H9 (cell line): ENCODE measurements at regions not wholly inside any gene's neighbourhood (a gene's known extent, or its start where the extent isn't known, plus 50 kb on each side); places are given as distances from the start of the nearest gene placed in this dataset.

Experiments
- DNase-seq: peaks from one replicate; pipeline ENCODE4 v3.0.0-alpha.2; 2017
- H2AFZ ChIP-seq: one replicate; pipeline ENCODE4 v1.6.1; 2013; ENCODE audit warnings: mild to moderate bottlenecking, low read length, control low read depth, moderate library complexity
- H2AK5ac ChIP-seq: 2 replicates; pipeline ENCODE4 v1.6.1; 2013; ENCODE audit warnings: low read length, control low read depth, mixed read lengths; ENCODE audit not compliant: insufficient read length
- H2BK120ac ChIP-seq: one replicate; pipeline ENCODE4 v1.6.1; 2013; ENCODE audit warnings: low read depth, mild to moderate bottlenecking, low read length, control low read depth, inconsistent platforms; ENCODE audit not compliant: poor library complexity, severe bottlenecking
- H2BK12ac ChIP-seq: 2 replicates; pipeline ENCODE4 v1.6.1; 2013; ENCODE audit warnings: low read length, control low read depth, mixed read lengths, low read depth; ENCODE audit not compliant: insufficient read length
- H2BK15ac ChIP-seq: 2 replicates; pipeline ENCODE4 v1.6.1; 2013; ENCODE audit warnings: low read depth, low read length, control low read depth
- H2BK20ac ChIP-seq: one replicate; pipeline ENCODE4 v1.6.1; 2013; ENCODE audit warnings: low read depth, mild to moderate bottlenecking, low read length, control low read depth, inconsistent platforms; ENCODE audit not compliant: poor library complexity, severe bottlenecking
- H2BK5ac ChIP-seq: 2 replicates; pipeline ENCODE4 v1.6.1; 2013; ENCODE audit warnings: low read length, control low read depth, mixed read lengths; ENCODE audit not compliant: insufficient read length
- H3K14ac ChIP-seq: 2 replicates; pipeline ENCODE4 v1.6.1; 2013; ENCODE audit warnings: low read length, control low read depth; ENCODE audit not compliant: insufficient read depth
- H3K18ac ChIP-seq: 2 replicates; pipeline ENCODE4 v1.6.1; 2013; ENCODE audit warnings: low read depth, mild to moderate bottlenecking, mixed read lengths, low read length, control low read depth; ENCODE audit not compliant: insufficient read length
- H3K23ac ChIP-seq: 2 replicates; pipeline ENCODE4 v1.6.1; 2013; ENCODE audit warnings: low read length, control low read depth, mixed read lengths, low read depth; ENCODE audit not compliant: insufficient read length
- H3K23me2 ChIP-seq: 2 replicates; pipeline ENCODE4 v1.6.1; 2013; ENCODE audit warnings: low read depth, mild to moderate bottlenecking, mixed read lengths, low read length, control low read depth; ENCODE audit not compliant: insufficient read length, poor library complexity, severe bottlenecking
- H3K27ac ChIP-seq: 2 replicates; pipeline ENCODE4 v1.5.1; 2013; ENCODE audit warnings: low read length, control low read depth, mixed read lengths, low read depth; ENCODE audit not compliant: insufficient read length
- H3K27me3 ChIP-seq: 2 replicates; pipeline ENCODE4 v1.6.1; 2013; ENCODE audit warnings: low read length, control low read depth, inconsistent platforms; ENCODE audit not compliant: insufficient read depth
- H3K4ac ChIP-seq: 2 replicates; pipeline ENCODE4 v1.6.1; 2013; ENCODE audit warnings: low read depth, mild to moderate bottlenecking, control low read depth, inconsistent platforms, low read length, moderate library complexity
- H3K4me1 ChIP-seq: 2 replicates; pipeline ENCODE4 v1.6.1; 2013; ENCODE audit warnings: low read length, control low read depth, inconsistent platforms; ENCODE audit not compliant: insufficient read depth
- H3K4me2 ChIP-seq: 2 replicates; pipeline ENCODE4 v1.6.1; 2013; ENCODE audit warnings: low read length, control low read depth, mixed read lengths; ENCODE audit not compliant: insufficient read length, insufficient read depth
- H3K56ac ChIP-seq: 2 replicates; pipeline ENCODE4 v1.6.1; 2013; ENCODE audit warnings: low read depth, mild to moderate bottlenecking, mixed read lengths, low read length, control low read depth; ENCODE audit not compliant: insufficient read length
- H3K79me1 ChIP-seq: 2 replicates; pipeline ENCODE4 v1.6.1; 2013; ENCODE audit warnings: low read depth, mild to moderate bottlenecking, moderate library complexity, low read length, control low read depth, inconsistent platforms; ENCODE audit not compliant: insufficient read depth, poor library complexity, severe bottlenecking
- H3K79me2 ChIP-seq: 2 replicates; pipeline ENCODE4 v1.6.1; 2013; ENCODE audit warnings: low read length, control low read depth, inconsistent platforms; ENCODE audit not compliant: insufficient read depth
- H3K9ac ChIP-seq: 2 replicates; pipeline ENCODE4 v1.6.1; 2013; ENCODE audit warnings: low read length, control low read depth, mixed read lengths; ENCODE audit not compliant: insufficient read length; ENCODE audit errors: extremely low read depth
- H3K9me3 ChIP-seq: one replicate; pipeline ENCODE4 v1.6.1; 2013; ENCODE audit warnings: low read depth, low read length, inconsistent platforms; ENCODE audit not compliant: control insufficient read depth
- H3T11ph ChIP-seq: one replicate; pipeline ENCODE4 v1.6.1; 2013; ENCODE audit warnings: mild to moderate bottlenecking, low read length, control low read depth, inconsistent platforms
- H4K20me1 ChIP-seq: one replicate; pipeline ENCODE4 v1.6.1; 2013; ENCODE audit not compliant: control insufficient read depth, insufficient read length, insufficient read depth
- H4K5ac ChIP-seq: 2 replicates; pipeline ENCODE4 v1.6.1; 2013; ENCODE audit warnings: low read depth, mild to moderate bottlenecking, mixed read lengths, low read length, control low read depth; ENCODE audit not compliant: insufficient read length
- H4K8ac ChIP-seq: replicated peaks from 2 replicates; pipeline ENCODE4 v1.6.1; 2013; ENCODE audit warnings: low read length, control low read depth, mixed read lengths, low read depth; ENCODE audit not compliant: insufficient read length
- H4K91ac ChIP-seq: 2 replicates; pipeline ENCODE4 v1.6.1; 2013; ENCODE audit warnings: low read depth, mild to moderate bottlenecking, moderate library complexity, mixed read lengths, low read length, control low read depth; ENCODE audit not compliant: insufficient read length
- H3K27ac Mint-ChIP-seq, 3 experiments: 2 replicates in 2 of 3; 3 replicates in 1 of 3; pipeline ENCODE4 v1.8.0; 2020 to 2021; ENCODE audit warnings: mixed read lengths in 3 of 3, mild to moderate bottlenecking in 1 of 3, moderate library complexity in 1 of 3
- H3K27me3 Mint-ChIP-seq: 2 replicates; pipeline ENCODE4 v1.8.0; 2021; ENCODE audit warnings: low read depth, mild to moderate bottlenecking, moderate library complexity, mixed read lengths
- H3K36me3 Mint-ChIP-seq, 3 experiments: 2 replicates in 2 of 3; 3 replicates in 1 of 3; pipeline ENCODE4 v1.8.0; 2020 to 2021; ENCODE audit warnings: low read depth in 3 of 3, mixed read lengths in 3 of 3; ENCODE audit not compliant: insufficient read depth in 1 of 3
- H3K4me1 Mint-ChIP-seq, 2 experiments: 2 replicates each; pipeline ENCODE4 v1.8.0; 2020; ENCODE audit warnings: mixed read lengths in 2 of 2
- H3K4me3 Mint-ChIP-seq, 2 experiments: 2 replicates in 1 of 2; 3 replicates in 1 of 2; pipeline ENCODE4 v1.8.0; 2020 to 2021; ENCODE audit warnings: mild to moderate bottlenecking in 2 of 2, mixed read lengths in 2 of 2, moderate library complexity in 1 of 2
- H3K9me3 Mint-ChIP-seq, 2 experiments: 2 replicates in 1 of 2; 3 replicates in 1 of 2; pipeline ENCODE4 v1.8.0; 2020; ENCODE audit warnings: mild to moderate bottlenecking in 2 of 2, mixed read lengths in 2 of 2, moderate library complexity in 1 of 2
- WGBS: extraction: QIAGEN DNeasy Blood & Tissue Kit; methylation state at CpG from one replicate; pipeline ENCODE4 v1.1.7; 2013; ENCODE audit warnings: missing lambda C conversion rate, low lambda C conversion rate, mixed read lengths; ENCODE audit not compliant: insufficient read length; ENCODE audit errors: extremely low coverage; 5-methylcytosine and 5-hydroxymethylcytosine counted together
- TF ChIP-seq, protein P1 (sequence below): fragments of 200-600 bp; sonication (generic); conservative IDR thresholded peaks from 3 replicates; pipeline ENCODE4 v1.8.0; 2021; ENCODE audit warnings: antibody characterized with exemption, mild to moderate bottlenecking

DNA sequence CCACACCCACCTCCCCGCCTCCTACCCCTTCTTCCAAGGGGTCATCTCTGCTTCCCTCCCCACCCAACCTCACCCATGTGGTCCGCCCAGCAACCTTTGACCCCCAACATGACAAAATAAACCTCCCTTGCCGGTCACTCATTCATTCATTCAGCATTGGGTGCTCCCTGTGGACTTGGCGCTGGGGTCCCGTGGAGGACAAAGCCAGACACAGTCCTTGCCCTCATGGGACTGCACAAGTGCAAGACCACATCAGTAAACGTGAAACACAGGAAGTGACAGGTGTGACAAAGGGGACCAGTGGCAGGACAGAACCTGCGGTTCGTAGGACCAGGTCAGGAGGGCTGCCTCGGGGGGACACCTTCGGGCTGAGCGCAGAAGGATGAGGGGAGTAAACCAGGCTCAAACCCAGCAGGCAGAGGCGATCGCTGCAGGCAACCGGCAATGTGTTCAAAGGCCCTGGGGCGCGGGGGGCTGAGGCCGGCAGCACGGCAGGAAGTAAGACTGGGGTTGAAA, 185.4 kb downstream of the SEC14L1 start:
- TF ChIP-seq, protein P1, sequence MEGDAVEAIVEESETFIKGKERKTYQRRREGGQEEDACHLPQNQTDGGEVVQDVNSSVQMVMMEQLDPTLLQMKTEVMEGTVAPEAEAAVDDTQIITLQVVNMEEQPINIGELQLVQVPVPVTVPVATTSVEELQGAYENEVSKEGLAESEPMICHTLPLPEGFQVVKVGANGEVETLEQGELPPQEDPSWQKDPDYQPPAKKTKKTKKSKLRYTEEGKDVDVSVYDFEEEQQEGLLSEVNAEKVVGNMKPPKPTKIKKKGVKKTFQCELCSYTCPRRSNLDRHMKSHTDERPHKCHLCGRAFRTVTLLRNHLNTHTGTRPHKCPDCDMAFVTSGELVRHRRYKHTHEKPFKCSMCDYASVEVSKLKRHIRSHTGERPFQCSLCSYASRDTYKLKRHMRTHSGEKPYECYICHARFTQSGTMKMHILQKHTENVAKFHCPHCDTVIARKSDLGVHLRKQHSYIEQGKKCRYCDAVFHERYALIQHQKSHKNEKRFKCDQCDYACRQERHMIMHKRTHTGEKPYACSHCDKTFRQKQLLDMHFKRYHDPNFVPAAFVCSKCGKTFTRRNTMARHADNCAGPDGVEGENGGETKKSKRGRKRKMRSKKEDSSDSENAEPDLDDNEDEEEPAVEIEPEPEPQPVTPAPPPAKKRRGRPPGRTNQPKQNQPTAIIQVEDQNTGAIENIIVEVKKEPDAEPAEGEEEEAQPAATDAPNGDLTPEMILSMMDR: no peak
- peaks cover 0 to 3% (median 0%) of the 10 kb centered on the region in 3 experiments; a peak in 3 of 7 replicates for H3K36me3 Mint-ChIP-seq
- H2BK20ac ChIP-seq: no peak overlapping the region
- no peak overlapping the region for H2AK5ac ChIP-seq
- no peak overlapping the region for H4K5ac ChIP-seq
- no peak overlapping the region for H3K18ac ChIP-seq
- no peaks in the 10 kb centered on the region for H3K27me3 Mint-ChIP-seq
- no peak overlapping the region for H4K8ac ChIP-seq
- peak; percentile 24 for DNase-seq
- no peaks in the 10 kb centered on the region for H3K23me2 ChIP-seq
- no peak overlapping the region for H2BK120ac ChIP-seq
- no peak overlapping the region for H2BK15ac ChIP-seq
- no peak overlapping the region for H2AFZ ChIP-seq
- no peak overlapping the region for H3K23ac ChIP-seq
- no peak overlapping the region for H3K4me3 Mint-ChIP-seq
- WGBS: no CpG with 5 or more reads among the region's 18 CpGs
- H3K4ac ChIP-seq: no peak overlapping the region
- no peak overlapping the region for H3K27ac ChIP-seq
- no peaks in the 10 kb centered on the region for H3K9me3 ChIP-seq
- no peaks in the 10 kb centered on the region for H3K9me3 Mint-ChIP-seq
- H3K79me2 ChIP-seq: peaks cover 2% of the 10 kb centered on the region; the same call in 1 of the 2 replicates
- no peak overlapping the region for H3K4me2 ChIP-seq
- peaks cover 20 to 28% of the 10 kb centered on the region in 2 experiments for H3K4me1 Mint-ChIP-seq
- no peaks in the 10 kb centered on the region; the same call in 1 of the 2 replicates for H3K4me1 ChIP-seq
- H3K56ac ChIP-seq: no peak overlapping the region
- no peaks in the 10 kb centered on the region for H4K20me1 ChIP-seq
- peak overlapping the region in 2 of 3 experiments; percentile 23 to 71; a peak in 1 of 7 replicates for H3K27ac Mint-ChIP-seq
- no peak overlapping the region for H2BK12ac ChIP-seq
- no peak overlapping the region for H3K9ac ChIP-seq
- H3K27me3 ChIP-seq: no peaks in the 10 kb centered on the region
- no peak overlapping the region for H2BK5ac ChIP-seq
- no peak overlapping the region for H3T11ph ChIP-seq
- no peak overlapping the region for H4K91ac ChIP-seq
- H3K79me1 ChIP-seq: peaks cover 3% of the 10 kb centered on the region
- H3K14ac ChIP-seq: no peak overlapping the region
